Astrocyte of the spinal cord (primary cell): ENCODE measurements at regions not wholly inside any gene's neighbourhood (a gene's known extent, or its start where the extent isn't known, plus 50 kb on each side); places are given as distances from the start of the nearest gene placed in this dataset.

Experiments
- DNase-seq: peaks from one replicate; pipeline ENCODE4 v3.0.0; 2011; ENCODE audit warnings: low read depth, low spot score
- H3K4me3 ChIP-seq: 2 replicates; pipeline ENCODE4 v1.5.1; 2011; ENCODE audit warnings: low read depth, mild to moderate bottlenecking, low read length, moderate library complexity
- in situ Hi-C: cut with HindIII; loops from 2 replicates; pipeline ENCODE4 v1.10.0; 2017; ENCODE audit warnings: low sequenced_read_pairs
- TF ChIP-seq, protein P1 (sequence below): IDR thresholded peaks from 2 replicates; pipeline ENCODE4 v1.5.1; 2012; ENCODE audit warnings: low read depth, mild to moderate bottlenecking, low read length, inconsistent platforms

DNA sequence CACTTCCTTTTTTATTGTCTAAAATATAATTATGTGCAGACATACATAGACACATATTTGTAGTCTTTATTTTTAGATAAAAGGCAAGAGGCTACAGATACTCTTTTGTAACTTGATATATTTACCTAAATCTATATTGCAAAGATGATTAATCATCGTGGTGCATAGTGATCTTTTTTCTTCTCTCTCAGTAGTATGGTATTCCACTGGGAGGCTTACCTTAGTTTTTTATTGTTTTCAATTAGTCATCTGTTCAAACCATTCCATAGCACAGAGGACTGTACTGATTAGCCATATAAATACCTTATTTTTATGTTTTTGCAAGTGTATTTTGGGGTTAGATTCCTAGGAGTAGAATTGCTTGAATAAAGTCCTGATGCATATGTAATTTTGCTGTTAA lies 619.7 kb downstream of the GRXCR1 start:
- in situ Hi-C loops, result no loop called here
- DNase-seq, result no peak
- no peak overlapping the region for H3K4me3 ChIP-seq
- TF ChIP-seq, protein P1, sequence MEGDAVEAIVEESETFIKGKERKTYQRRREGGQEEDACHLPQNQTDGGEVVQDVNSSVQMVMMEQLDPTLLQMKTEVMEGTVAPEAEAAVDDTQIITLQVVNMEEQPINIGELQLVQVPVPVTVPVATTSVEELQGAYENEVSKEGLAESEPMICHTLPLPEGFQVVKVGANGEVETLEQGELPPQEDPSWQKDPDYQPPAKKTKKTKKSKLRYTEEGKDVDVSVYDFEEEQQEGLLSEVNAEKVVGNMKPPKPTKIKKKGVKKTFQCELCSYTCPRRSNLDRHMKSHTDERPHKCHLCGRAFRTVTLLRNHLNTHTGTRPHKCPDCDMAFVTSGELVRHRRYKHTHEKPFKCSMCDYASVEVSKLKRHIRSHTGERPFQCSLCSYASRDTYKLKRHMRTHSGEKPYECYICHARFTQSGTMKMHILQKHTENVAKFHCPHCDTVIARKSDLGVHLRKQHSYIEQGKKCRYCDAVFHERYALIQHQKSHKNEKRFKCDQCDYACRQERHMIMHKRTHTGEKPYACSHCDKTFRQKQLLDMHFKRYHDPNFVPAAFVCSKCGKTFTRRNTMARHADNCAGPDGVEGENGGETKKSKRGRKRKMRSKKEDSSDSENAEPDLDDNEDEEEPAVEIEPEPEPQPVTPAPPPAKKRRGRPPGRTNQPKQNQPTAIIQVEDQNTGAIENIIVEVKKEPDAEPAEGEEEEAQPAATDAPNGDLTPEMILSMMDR, result no peak

DNA sequence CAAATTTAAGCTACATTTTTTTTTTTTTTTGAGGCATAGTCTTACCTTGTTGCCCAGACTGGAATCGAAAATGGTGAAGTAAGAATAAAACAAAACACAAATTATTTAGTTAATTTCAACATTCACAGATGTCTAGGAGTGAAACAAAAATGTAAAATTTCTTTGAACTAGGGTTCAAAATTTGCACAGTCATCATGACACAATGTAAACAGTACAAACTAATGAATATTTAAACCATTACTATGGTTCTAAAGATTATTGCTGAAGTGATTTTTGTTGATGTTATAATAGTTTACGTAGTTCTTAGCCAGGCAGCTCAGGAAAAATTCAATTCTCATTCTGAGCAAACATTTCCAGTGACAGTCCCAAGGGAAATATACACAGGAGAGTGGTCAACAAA lies 633.1 kb downstream of the GRXCR1 start:
- H3K4me3 ChIP-seq, result no peak overlapping the region
- TF ChIP-seq, protein P1, result no peak
- DNase-seq, result no peak
- in situ Hi-C loops, result no loop called here

DNA sequence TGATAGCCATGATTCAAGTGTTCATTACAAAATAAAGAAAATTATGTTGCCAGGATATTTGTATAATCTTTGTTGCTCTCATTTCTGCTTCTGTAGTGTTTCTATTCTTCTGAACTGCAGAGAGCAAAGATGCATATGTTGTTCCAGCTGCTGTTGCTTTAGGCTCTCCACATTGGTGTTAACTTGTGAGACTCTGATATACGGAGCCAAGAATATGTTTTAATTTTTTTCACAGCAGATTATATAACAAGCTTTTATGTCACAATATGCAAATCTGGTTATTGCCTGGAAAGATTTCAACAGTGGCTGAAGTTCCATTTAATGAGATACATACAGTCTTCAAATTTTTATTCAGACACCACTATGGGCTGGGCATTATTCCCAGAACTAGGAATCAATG lies 655.0 kb downstream of the GRXCR1 start:
- no peak for DNase-seq
- in situ Hi-C loops, result no loop called here
- TF ChIP-seq, protein P1, result no peak
- H3K4me3 ChIP-seq, result no peak overlapping the region

DNA sequence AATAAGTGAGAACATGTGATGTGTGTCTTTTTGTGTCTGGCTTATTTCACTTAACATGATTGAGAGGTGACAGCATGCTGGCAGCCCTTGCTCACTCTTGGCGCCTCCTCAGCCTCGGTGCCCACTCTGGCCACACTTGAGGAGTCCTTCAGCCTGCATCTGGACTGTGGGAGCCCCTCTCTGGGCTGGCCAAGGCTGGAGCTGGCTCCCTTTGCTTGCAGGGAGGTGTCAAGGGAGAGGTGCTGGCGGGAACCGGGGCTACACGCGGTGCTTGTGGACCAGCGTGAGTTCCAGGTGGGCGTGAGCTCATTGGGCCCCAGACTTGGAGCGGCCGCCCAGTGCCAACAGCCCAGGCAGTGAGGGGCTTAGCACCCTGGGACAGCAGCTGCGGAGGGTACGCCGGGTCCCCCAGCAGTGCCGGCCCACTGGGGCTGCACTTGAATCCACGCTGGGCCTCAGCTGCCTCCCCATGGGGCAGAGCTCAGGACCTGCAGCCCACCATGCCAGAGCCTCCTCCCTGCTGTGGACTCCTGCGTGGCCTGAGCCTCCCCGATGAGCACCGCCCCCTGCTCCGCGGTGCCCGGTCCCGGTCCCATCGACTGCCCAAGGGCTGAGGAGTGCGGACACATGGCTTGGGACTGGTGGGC lies 658.6 kb downstream of the GRXCR1 start:
- in situ Hi-C loops, result no loop called here
- TF ChIP-seq, protein P1, result no peak
- DNase-seq, result no peak
- H3K4me3 ChIP-seq, result no peak overlapping the region

DNA sequence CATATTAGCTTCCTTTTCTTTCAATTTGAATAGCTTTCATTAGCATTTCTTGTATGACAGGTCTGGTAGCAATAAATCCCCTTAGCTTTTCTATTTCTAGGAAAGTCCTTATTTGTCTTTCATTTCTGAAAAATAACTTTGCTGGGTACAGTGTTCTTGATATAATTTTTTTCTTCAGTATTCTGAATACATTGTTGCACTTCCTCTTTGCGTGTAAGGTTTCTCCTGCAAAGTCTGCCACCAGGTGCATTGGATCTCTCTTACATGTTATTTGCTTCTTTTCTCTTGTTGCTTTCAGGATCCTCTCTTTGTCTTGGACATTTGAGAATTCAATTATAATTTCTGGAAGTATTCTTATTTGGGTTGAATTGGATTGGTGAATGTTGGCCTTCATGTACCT lies 663.7 kb downstream of the GRXCR1 start:
- no peak for DNase-seq
- H3K4me3 ChIP-seq, result no peak overlapping the region
- in situ Hi-C loops, result no loop called here
- TF ChIP-seq, protein P1, result no peak

DNA sequence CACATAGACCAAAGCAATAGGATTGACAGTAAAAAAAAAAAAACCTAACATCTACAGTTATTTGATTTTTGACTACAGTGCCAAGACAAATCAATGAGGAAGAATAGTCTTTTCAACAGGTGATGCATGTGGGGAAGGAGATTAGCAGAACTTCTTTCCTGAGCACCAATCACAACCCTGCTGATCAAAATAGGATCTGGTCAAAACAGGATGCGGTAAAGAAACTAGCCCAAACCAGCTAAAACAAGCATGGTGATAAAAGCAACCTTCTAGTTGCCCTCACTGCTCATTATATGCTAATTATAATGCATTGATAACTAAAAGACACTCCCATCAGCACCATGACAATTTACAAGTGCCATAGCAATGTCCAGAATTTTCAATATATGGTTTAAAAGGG lies 667.5 kb downstream of the GRXCR1 start:
- in situ Hi-C loops, result no loop called here
- no peak for DNase-seq
- TF ChIP-seq, protein P1, result no peak
- H3K4me3 ChIP-seq, result no peak overlapping the region
